ENCODE measurements at regions not wholly inside any gene's neighbourhood (a gene's known extent, or its start where the extent isn't known, plus 50 kb on each side); places are given as distances from the start of the nearest gene placed in this dataset.

DNA sequence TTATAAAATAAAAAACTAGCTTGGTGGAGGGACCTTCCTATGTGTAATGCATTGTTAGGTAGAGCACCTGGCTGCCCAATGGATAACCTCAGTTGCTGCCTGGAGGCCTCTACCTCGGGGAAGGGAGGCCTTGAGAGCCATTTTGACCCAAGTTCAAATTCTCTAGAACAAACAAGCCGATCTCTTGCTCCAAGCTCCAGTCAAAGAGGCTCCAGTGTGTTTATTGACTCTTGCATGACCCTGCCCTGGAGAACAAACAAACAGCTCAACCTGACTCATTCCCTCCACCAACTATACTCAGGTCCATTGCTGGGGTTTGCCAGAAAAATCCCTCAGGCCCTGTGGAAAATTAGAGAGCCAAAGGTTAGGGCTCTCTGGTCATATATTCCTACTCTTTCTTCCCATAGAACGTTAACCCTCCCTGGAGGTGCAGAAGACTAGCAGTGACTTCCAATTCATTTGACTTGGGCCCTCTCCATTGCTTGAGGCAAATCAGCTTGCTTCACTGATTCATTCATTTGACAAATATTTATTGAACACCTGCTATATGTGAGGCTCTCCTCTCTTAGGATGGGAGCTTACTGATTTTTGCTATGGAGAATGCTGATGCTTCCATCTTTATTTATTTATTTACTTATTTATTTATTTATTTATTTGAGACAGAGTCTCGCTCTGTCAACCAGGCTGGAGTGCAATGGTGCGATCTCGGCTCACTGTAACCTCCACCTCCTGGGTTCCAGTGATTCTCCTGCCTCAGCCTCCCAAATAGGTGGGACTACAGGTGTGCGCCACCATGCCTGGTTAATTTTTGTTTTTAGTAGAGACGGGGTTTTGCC lies 73.7 kb upstream of the CISTR start:
- Histone ChIP-seq H3K36me3 (ENCODE audit: insufficient read depth, low read length) (no peaks in the 10 kb centered on the region), H3K4me3 (ENCODE audit: low read length) (no peak overlapping the region), H3K27ac (ENCODE audit: low read depth in 1 of 2, low read length in 2 of 2) (no peak overlapping the region), H3K27me3 (ENCODE audit: control insufficient read depth in 1 of 2, insufficient read depth in 2 of 2, low read length in 2 of 2) (peaks cover 23 to 37% of the 10 kb centered on the region in 2 experiments), H3K9me3 (ENCODE audit: control insufficient read depth in 1 of 2, insufficient read depth in 1 of 2, low read length in 2 of 2) (no peaks in the 10 kb centered on the region), H3K4me1 (ENCODE audit: insufficient read depth, low read length) (no peaks in the 10 kb centered on the region)
- CTCF ChIA-PET, result interaction anchor here (1.1 kb wide), 1 partner anchor 8 kb away, joined by 4 read pairs; no protein-coding TSS in a partner anchor
- no peaks in the 10 kb centered on the region for H3K4me1 Mint-ChIP-seq (ENCODE audit: low read depth)
- DNase-seq, result no peak
- POLR2A ChIA-PET, result no interaction called here
- H3K4me3 Mint-ChIP-seq, result no peak overlapping the region
- no peak for ATAC-seq (ENCODE audit: poor library complexity)
- H3K36me3 Mint-ChIP-seq (ENCODE audit: low read depth), result no peaks in the 10 kb centered on the region
- intact Hi-C loops (cut with DNase I, micrococcal nuclease), result no loop called here
- H3K9me3 Mint-ChIP-seq, result no peaks in the 10 kb centered on the region
- H3K27me3 Mint-ChIP-seq, result peaks cover 57% of the 10 kb centered on the region
- TF ChIP-seq CTCF (IDR thresholded peaks at IDR 0.05), result no peak
- no peak overlapping the region for H3K27ac Mint-ChIP-seq

- ChIA-PET CTCF (no interaction called here), POLR2A (no interaction called here)
- Mint-ChIP-seq H3K4me1 (ENCODE audit: low read depth) (no peaks in the 10 kb centered on the region), H3K27me3 (peaks cover 54% of the 10 kb centered on the region), H3K4me3 (no peak overlapping the region), H3K36me3 (ENCODE audit: low read depth) (no peaks in the 10 kb centered on the region), H3K9me3 (no peaks in the 10 kb centered on the region), H3K27ac (no peak overlapping the region)
- TF ChIP-seq CTCF (IDR thresholded peaks at IDR 0.05), result no peak
- Histone ChIP-seq H3K27ac (ENCODE audit: low read depth in 1 of 2, low read length in 2 of 2) (no peak overlapping the region), H3K4me1 (ENCODE audit: insufficient read depth, low read length) (no peaks in the 10 kb centered on the region), H3K9me3 (ENCODE audit: control insufficient read depth in 1 of 2, insufficient read depth in 1 of 2, low read length in 2 of 2) (no peaks in the 10 kb centered on the region), H3K4me3 (ENCODE audit: low read length) (no peak overlapping the region), H3K27me3 (ENCODE audit: control insufficient read depth in 1 of 2, insufficient read depth in 2 of 2, low read length in 2 of 2) (peaks cover 13 to 32% of the 10 kb centered on the region in 2 experiments), H3K36me3 (ENCODE audit: insufficient read depth, low read length) (no peaks in the 10 kb centered on the region)
- intact Hi-C loops (cut with DNase I, micrococcal nuclease), result no loop called here
- ATAC-seq (ENCODE audit: poor library complexity) (no peak), DNase-seq (no peak)
Measured at GRCh38 chr12:53827306-53827705, 75.5 kb upstream of the CISTR start.

DNA sequence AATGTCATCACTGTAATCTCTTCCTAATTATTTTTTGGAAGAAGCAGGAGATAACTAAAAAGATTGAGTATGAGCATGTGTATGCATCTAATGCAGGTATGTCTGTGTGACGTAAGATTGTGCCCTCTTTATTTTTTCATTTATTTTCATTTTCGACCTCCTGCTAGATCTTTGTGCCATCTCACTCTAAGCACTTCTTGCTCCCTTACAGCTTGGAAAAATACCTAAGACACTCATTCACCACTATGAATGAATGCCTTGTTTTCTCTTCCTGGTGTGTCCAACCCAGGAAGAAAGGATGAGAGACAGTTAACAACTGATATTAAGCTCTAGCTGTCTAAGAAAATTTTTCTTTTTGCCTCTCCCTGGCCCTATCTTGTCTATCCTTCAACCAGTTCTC lies 76.8 kb upstream of the CISTR start:
- peaks cover 15 to 40% of the 10 kb centered on the region in 2 experiments for H3K27me3 ChIP-seq (ENCODE audit: control insufficient read depth in 1 of 2, insufficient read depth in 2 of 2, low read length in 2 of 2)
- Mint-ChIP-seq H3K27ac (no peak overlapping the region), H3K9me3 (no peaks in the 10 kb centered on the region), H3K36me3 (ENCODE audit: low read depth) (no peaks in the 10 kb centered on the region), H3K4me3 (no peak overlapping the region), H3K27me3 (peaks cover 55% of the 10 kb centered on the region), H3K4me1 (ENCODE audit: low read depth) (no peaks in the 10 kb centered on the region)
- no peak overlapping the region for H3K27ac ChIP-seq (ENCODE audit: low read depth in 1 of 2, low read length in 2 of 2)
- H3K36me3 ChIP-seq (ENCODE audit: insufficient read depth, low read length), result no peaks in the 10 kb centered on the region
- H3K4me3 ChIP-seq (ENCODE audit: low read length), result no peak overlapping the region
- ChIA-PET CTCF (no interaction called here), POLR2A (no interaction called here)
- DNase-seq (no peak), ATAC-seq (ENCODE audit: poor library complexity) (no peak)
- H3K9me3 ChIP-seq (ENCODE audit: control insufficient read depth in 1 of 2, insufficient read depth in 1 of 2, low read length in 2 of 2), result no peaks in the 10 kb centered on the region
- no peak for TF ChIP-seq CTCF (IDR thresholded peaks at IDR 0.05)
- no peaks in the 10 kb centered on the region for H3K4me1 ChIP-seq (ENCODE audit: insufficient read depth, low read length)
- intact Hi-C loops (cut with DNase I, micrococcal nuclease), result no loop called here
